NCI-H1048 (cell line): ENCODE measurements at regions not wholly inside any gene's neighbourhood (a gene's known extent, or its start where the extent isn't known, plus 50 kb on each side); places are given as distances from the start of the nearest gene placed in this dataset.

Source experiments
- DNase-seq: peaks from one replicate; lab custom pipeline; 2025; lab: John Stamatoyannopoulos, UW

DNA sequence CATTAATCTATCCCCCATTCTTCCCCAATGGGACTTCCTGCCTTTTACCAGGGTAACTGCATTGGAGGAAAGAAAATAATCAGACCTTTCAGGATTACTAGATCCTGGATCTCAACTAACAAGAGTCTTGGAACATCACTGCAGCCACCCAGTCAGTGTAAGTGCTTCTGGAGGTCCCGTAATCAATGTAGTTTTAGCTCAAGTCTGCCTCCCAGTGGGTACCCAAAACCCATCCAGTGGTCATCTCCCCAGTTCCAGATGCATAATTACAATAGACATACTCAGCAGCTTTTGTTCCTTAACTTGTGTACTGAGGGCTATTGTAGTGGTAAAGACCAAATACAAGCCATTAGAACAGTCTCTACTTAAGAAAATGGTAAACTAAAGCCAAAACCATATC lies 319.1 kb downstream of the GPATCH2 start:
- DNase-seq, result no peak

DNA sequence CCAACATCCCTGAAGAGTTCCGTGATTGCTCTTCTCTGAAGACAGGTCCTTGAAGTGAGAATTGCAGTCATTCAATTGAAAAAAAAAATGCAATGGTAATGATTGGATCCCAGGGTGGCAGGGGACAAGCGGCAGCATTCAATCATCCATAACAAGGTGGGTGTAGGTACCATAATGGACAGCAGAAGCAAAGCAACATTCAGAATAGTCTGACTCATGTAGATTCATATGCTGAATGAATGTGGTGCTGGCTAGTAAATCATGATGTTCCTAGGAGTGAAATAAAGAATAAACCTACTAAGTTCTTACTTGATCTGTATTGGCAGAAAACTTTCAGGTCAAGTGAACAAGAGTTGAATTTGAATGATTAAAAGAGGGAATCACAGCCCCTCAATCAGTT lies 319.6 kb downstream of the GPATCH2 start:
- DNase-seq, result no peak

DNA sequence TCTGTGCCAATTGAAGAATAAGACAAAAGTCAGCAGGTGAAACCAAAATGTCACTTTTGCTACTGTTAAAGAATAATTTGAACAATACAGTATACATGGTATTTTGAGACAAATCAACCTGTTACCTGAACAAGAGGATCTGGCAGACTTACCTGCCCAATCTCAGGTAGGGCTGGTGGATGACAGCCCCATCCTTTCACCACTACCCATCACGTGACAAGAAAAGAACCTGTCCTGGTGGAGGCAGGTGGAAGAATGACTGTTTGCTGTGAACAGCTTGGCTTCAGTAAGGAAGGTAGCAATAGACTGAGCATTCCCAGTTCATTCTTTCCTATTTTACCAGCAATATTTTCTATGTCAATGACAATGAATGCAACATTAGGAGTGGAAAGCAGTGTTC lies 349.6 kb downstream of the GPATCH2 start:
- DNase-seq, result no peak

DNA sequence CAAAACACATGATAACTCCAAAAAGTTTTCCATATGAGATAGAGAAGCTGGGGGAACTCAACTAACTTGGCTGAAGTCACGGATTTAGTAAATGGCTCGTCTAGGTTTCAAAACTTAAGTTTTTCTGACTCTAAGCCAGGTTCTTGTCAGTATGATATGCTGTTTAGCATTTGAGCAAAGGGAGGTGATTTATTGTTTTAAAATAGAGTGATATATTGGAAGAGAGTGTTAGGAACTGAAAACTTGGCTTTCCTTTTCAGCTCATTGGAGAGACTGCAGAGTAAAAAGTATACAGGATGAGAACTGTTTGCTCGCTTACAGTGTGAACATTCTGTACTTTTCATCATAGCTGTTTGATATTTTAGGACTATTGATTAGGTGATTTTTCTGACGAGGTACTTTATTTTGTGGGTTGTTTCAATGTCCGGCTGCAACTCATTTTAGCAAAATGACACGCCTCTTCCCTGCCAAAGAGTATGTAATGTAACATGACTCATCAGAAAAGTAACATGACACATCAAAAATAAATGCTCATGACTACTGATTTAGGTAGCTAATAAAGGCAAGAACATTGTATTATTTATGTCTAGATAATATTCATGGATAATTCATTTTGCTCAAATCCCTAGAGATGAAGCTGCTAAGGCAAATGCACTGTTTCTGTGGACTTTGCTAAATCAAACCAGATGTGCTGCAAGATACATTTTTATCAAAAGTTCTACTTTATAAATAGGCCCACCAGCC lies 355.1 kb downstream of the GPATCH2 start:
- DNase-seq, result no peak

DNA sequence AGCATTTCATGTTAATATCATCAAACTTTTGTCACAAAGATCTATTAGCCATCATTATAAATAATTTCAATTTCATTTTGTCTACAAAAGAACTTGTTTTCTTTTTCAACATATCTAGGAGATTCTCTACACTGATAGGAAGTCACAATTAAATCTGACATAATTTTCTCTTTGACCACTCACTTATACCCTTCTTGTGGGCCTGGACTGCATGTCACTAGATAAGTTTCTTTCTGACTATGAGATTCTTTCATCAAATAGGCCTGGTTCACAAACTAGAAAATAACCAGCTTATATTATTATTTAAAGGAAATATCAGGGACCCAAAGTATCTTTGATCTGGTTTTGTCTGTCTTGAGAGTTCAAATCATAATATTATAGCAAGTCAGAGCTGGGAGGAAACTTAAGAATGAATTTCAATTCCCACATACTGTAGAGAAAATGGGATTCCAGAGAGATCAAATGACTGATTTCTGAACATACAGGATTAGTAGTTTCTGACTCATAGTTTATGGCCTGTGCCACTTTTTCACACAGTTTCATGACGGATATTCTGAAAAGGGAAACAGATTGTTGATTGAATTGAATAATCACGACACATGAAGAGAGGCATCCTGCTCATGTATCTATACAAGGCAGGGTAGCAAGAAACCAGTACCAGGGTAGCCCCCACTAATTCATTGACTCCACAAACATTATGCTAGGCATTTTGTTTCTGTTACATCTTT lies 355.8 kb downstream of the GPATCH2 start:
- DNase-seq, result no peak

DNA sequence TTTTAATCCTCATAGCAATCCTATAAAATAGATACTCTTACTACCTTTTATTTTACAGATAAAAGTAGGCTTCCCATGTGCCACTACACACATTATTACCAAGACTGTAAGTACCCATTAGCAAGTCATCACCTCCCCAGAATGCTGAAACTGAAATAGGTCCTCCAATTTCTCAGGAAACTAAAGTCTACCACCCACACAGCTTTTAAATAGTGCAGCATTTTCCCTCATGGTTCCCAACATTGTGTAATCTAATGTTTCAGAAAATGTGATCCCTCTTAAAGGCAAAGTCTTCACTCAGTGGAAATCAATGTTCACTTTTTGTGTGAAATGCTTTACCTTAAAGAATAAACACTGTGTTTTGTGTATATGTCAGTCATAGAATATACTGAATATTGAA lies 356.5 kb downstream of the GPATCH2 start:
- no peak for DNase-seq

DNA sequence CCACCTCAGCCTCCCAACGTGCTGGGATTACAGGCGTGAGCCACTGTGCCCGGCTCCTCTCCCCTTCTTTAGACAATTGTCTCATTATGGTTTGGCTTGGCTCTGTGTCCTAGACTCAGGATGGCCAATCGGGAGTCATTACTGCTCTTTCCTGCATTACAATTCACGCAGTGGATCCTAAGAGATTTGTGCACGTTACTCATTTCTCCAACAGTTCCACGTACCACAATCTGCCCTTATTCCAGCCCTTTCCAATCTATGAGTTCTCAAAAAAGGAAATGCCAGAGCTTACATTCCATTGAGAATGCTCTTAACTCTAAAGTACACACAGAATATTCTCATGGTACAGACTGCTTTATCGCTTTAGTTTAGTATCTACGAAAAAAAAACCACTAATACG lies 357.0 kb downstream of the GPATCH2 start:
- no peak for DNase-seq

DNA sequence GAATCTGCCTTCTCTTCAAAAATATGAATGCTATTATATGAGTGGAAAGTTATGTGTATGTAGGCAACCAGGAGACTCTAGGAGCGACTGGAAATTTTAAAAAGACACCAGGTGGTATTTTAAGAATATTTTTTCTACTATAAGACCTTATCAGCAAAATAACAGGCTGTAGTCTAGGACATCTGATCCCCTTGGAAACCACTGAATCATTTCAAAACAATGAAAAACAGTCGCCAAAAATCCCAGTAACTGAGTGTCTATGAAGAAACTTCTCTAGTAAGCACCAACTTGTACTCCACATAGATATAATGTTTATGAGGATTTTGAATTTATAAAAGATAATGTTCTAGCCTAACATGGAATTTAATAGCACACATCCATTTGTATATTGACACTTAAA lies 358.5 kb downstream of the GPATCH2 start:
- DNase-seq, result no peak

DNA sequence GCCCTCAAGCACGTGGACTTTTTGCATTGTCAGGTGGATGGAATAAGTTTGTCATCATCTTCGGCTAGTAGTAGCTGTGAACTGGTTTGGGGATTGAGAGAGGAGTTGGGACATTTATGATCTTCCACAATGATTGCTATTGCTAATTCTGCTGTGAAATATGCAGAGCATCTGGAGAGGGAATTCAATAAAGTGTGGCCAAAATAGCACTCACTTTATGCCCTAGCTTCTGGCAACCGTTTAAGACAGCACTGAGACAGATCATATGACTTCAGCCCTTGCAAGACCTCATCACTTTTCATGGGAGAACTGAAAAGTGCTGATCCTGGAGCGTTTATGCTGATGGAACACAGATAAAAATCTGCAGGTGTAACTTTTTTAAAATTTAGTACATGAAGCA lies 360.8 kb downstream of the GPATCH2 start:
- no peak for DNase-seq

DNA sequence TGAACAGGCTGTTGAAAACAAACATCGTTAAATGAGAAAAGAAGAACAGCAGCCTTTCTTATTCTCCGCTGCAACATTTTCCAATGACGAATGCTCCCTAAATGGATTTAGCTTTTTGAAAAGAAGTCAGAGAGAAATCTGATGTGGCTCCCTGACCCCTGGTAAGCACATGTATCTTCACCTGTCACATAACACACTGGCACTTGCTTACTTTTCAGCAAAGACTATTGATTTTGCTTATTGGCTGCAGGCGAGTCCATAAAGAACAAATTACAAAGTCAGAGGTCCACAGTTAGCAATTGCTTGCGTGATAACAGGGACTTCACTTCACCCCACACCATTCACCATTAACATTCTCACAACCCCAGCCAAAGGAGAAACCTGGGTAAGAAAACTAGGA lies 362.8 kb downstream of the GPATCH2 start:
- DNase-seq, result no peak

DNA sequence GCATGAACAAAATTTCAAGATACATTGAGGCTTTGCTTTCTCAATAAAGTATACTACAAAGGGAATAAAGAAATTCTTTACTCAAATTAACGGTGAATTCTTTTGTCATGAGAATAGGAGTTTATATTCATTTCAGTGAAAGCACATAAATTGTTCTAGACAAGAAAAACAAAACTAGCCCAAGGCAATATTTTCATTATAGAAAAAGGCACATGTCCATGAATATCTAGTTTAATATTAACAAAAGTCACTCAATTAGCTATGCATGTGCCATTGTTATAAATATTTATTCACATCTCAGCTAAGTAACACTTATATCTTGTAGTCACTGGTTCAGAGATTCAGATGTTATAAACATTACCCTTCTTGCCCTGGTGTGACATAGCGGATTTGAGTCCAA lies 369.3 kb downstream of the GPATCH2 start:
- no peak for DNase-seq

DNA sequence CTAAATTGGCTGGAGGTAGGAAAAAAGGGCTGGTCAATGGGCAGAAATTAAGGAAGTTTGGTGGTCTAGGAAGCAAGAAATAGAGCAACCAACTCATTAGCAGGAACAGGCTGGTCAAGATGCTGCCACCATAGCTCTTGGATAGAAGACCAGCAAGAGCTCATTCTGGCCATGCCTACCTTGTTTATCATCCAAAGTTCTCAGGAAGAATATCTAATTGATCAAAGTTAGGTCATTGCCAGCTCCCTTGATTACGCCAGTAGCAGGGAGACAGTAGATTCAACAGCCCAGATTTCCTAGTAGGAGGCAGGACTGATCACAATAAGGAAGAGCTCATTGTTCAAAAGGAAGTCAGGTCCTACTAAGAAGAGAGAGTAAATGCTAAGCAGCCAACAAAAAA lies 370.2 kb downstream of the GPATCH2 start:
- DNase-seq, result no peak

DNA sequence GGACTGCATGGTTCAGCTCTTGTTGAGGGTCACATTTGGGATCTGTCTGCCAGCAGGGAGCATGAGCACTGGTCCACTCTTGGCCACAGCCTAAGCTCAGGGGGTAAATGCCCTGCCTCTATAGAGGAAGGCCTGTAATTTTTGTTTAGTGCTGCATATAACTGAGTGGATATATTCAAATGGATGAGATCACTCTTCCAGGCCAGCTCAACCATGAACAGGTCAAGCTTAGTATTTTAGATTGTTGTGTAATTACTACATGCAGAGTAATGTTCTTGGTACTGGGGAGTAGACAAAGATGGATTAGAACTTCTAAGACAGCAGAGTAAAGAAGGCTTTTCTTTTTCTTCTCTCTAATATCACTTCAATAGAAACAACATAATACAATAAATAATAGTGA lies 376.9 kb downstream of the GPATCH2 start:
- DNase-seq, result no peak

DNA sequence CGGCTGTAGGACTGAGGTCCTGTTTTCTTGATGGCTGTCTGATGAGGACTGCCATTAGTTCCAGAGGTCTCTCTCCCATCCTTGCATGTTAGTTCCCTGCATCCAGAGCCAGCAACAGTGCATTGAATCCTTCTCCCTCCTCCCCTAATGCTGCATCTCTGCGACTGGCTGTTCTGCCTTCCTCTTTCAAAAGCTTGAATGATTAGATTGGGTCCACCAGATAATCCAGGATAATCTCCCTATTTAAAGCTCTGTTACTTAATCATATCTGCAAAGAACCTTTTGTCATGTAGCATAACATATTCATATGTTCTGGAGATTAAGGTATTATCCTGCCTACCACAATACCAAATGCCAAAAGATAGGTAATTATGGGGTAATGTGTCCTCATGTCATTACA lies 377.5 kb downstream of the GPATCH2 start:
- no peak for DNase-seq

DNA sequence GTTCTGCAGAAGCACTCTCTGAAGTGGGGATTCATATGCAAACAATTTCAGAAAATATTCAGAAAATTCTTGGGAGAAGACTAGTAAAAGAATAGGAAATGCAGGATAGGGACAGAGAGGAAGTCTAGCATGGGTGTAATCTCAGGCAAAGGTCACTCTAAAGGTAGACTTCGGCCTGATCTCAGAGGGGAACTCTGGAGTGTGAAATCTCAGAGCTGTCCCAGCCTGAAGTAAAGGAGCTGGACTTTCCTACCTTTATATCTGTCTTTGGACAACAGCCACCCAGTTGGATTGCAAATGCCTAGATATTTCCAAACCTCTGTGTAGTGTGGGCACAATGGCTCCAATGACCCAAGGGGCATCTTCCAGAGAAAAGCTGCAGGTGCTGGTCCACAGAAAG lies 379.8 kb downstream of the GPATCH2 start:
- no peak for DNase-seq

DNA sequence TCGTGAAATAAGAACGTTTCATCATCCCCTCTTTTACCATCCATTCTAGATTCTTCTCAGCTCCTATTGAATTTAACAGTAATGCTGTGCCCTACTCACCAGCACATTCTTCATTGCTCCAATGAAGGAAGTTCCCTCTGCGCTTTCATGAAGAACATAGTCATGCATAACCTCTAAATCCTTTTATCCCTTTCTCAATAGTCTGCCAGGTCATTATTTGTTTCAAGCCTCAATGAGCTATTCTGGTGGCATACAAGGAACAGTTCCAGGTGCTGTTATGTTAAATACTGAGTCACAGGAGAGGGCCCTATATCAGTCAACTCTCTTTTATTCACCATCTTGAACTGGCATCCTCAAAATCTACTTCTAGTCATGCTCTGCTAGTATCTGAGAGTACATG lies 381.0 kb downstream of the GPATCH2 start:
- no peak for DNase-seq

DNA sequence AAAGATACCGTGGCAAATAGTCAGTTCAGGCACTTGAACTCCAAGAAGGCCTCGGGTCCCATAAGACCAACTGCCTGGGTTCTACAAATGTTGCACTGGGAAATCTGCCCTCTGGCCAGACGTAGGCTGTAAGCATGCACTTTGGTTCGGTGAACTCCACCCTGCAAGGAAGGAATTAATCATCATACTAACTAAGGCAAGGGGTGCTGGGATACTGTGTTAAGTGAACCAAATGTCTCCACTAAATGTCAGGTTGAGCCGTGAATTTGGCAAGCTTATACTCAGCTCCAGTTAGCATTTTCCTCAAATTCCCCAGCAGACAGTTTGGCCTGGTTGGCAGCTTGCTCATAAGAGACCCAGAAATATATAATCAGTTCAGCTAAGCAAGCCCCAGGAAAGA lies 385.9 kb downstream of the GPATCH2 start:
- no peak for DNase-seq

DNA sequence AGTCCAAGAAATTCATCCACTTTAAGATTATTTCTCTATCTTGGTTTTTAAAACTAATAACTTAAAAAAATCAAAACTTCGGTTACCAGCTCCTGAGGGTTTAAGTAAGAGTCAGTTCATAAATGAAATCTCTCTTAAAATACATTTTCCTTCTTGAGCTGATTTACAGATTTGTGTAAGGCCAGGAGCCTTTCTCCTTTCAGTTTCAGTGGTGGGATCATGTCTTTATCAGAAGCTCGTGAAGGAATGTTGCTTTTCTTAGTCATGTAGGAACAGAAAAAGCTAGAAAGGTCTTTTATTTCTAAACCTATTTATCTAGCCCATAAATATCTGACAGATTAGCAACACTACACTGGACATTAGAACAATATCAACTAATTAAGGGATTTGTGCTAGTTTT lies 390.2 kb downstream of the GPATCH2 start:
- no peak for DNase-seq

DNA sequence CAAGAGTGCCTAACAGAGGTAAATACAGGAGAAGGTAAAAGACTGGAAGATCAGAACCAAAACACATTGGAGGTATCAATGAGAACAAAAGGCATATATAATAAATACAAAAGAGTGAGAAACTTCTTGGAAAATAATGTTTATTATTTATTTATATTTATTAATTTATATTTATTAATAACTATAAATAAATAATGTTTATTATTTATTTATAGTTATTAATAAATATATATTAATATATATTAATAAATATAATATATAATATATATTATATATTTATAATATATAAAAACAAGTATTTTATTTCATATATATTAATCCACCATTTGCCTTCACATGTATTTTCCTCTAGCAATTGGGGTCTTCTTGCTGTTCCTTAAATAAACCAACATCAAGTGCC lies 391.9 kb downstream of the GPATCH2 start:
- no peak for DNase-seq

DNA sequence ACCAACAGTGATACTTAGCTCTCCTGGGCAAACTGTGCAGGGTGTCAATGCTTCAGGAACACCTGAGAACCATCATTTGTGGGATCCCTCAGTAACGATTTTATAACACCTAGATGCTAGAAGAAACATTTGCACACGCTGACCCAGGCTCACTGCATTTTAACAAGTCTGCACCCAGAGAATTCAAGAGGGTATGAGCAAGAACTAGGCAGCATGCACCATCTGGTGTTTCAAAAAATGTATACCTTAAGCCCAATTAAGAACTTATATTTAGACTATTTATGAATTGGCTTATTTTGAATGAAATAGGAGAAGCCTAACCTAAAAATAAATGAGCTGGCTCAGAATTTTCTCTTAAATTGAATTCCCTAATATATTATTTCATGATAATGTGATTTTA lies 400.5 kb downstream of the GPATCH2 start:
- no peak for DNase-seq

DNA sequence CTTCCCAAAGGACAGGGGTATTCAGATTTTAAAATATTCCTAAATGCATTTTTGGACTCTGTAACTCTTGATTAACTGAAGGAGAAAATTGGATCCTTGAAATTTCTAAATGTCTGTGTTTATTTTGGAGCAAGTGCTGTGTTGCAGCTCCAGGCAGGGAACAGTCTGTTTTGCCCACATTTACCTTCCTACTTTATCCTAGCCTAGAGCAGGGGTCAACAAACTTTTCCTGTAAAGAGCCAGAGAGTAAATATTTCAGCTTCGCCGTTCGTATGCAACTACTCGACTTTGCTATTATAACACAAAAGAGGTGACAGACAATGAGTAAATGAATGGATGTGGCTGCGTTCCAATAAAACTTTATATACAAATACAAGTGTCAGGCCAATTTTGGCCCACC lies 402.2 kb downstream of the GPATCH2 start:
- DNase-seq, result no peak

DNA sequence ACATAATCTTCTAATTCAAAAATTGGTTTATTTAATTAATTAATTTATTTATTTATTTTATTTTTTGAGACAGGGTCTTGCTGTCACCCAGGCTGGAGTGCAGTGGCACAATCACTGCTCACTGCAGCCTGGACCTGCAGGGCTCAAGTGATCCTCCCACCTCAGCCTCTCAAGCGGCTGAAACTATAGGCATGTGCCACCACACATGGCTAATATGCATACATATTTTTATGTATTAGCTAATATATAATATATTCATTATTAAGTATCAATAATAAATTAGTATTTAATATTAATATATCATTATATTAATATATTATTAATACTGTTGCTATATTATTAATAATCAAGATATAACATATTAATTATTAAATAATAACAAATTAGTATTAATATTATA lies 406.7 kb downstream of the GPATCH2 start:
- no peak for DNase-seq

DNA sequence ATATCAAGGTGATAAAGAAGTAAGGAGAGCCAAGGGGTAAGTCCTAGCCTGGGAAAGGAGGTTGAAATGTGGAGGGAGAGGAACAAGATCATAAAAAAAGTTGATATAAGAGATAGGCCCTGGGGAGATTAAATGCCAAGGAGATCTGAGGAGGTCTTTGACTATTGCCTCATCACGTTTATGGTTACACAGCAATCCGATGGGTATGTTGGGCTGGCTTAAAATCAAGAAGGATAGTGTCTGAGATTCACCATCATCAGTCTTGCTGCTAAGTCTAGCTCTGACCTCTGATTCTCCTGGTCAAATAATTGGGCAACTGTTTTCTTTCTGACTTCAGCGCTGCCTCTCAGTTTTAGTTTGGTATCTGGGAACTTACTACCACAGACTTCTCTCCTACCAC lies 416.3 kb downstream of the GPATCH2 start:
- no peak for DNase-seq

DNA sequence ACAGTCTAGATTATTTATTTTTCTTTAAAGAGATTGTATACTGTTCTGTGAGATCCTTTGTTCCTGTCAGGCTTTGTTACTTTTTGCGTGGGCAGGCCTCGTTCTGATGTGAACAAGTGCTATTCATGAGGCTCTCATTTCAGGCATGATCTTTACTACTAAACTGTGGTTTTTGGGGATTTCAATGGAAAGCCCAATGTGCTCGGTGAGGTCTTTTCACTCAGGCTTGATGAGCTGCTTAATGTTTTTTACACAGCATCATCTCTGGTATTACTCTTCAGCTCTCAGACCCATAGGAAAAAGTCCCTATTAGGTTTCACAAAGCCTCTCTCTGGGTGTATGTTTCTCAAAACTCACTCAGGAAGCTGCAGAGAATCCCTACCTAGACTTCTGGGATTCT lies 419.4 kb downstream of the GPATCH2 start:
- DNase-seq, result no peak
